GM06990 (cell line): ENCODE measurements at regions not wholly inside any gene's neighbourhood (a gene's known extent, or its start where the extent isn't known, plus 50 kb on each side); places are given as distances from the start of the nearest gene placed in this dataset.

Source experiments
- DNase-seq: peaks from one replicate; pipeline ENCODE4 v3.0.0-alpha.2; 2011; ENCODE audit not compliant: insufficient read length; ENCODE audit errors: extremely low read depth
- H3K27me3 ChIP-seq: replicated peaks from 2 replicates; pipeline ENCODE4 v1.6.0; 2011; ENCODE audit warnings: low read length; ENCODE audit not compliant: control insufficient read depth, insufficient read depth
- H3K36me3 ChIP-seq: 2 replicates; pipeline ENCODE4 v1.5.1; 2011; ENCODE audit warnings: low read length; ENCODE audit not compliant: control insufficient read depth, insufficient read depth
- H3K4me3 ChIP-seq: replicated peaks from 2 replicates; pipeline ENCODE4 v1.5.1; 2011; ENCODE audit warnings: low read depth, mild to moderate bottlenecking, control low read depth, low read length
- CTCF ChIP-seq: IDR thresholded peaks from 2 replicates; pipeline ENCODE4 v1.5.1; 2011; ENCODE audit warnings: low read length, control low read depth, mild to moderate bottlenecking, inconsistent platforms; ENCODE audit not compliant: insufficient read depth, poor library complexity, severe bottlenecking

GRCh38 chr15:58288592-58288991 lies 143.2 kb upstream of the LIPC start:
- no peak for DNase-seq
- no peak for TF ChIP-seq CTCF
- no peaks in the 10 kb centered on the region for H3K36me3 ChIP-seq
- no peak overlapping the region for H3K4me3 ChIP-seq
- H3K27me3 ChIP-seq: no peaks in the 10 kb centered on the region

- no peak for DNase-seq
- no peak for TF ChIP-seq CTCF
- Histone ChIP-seq H3K27me3 (no peaks in the 10 kb centered on the region), H3K4me3 (no peak overlapping the region), H3K36me3 (no peaks in the 10 kb centered on the region)
These were observed 139.9 kb upstream of the LIPC start for GRCh38 chr15:58291848-58292247.

- no peak for DNase-seq
- no peaks in the 10 kb centered on the region for H3K27me3 ChIP-seq
- no peak for TF ChIP-seq CTCF
- H3K4me3 ChIP-seq: no peak overlapping the region
- no peaks in the 10 kb centered on the region for H3K36me3 ChIP-seq
These were observed 139.0 kb upstream of the LIPC start for GRCh38 chr15:58292751-58293175.

DNA sequence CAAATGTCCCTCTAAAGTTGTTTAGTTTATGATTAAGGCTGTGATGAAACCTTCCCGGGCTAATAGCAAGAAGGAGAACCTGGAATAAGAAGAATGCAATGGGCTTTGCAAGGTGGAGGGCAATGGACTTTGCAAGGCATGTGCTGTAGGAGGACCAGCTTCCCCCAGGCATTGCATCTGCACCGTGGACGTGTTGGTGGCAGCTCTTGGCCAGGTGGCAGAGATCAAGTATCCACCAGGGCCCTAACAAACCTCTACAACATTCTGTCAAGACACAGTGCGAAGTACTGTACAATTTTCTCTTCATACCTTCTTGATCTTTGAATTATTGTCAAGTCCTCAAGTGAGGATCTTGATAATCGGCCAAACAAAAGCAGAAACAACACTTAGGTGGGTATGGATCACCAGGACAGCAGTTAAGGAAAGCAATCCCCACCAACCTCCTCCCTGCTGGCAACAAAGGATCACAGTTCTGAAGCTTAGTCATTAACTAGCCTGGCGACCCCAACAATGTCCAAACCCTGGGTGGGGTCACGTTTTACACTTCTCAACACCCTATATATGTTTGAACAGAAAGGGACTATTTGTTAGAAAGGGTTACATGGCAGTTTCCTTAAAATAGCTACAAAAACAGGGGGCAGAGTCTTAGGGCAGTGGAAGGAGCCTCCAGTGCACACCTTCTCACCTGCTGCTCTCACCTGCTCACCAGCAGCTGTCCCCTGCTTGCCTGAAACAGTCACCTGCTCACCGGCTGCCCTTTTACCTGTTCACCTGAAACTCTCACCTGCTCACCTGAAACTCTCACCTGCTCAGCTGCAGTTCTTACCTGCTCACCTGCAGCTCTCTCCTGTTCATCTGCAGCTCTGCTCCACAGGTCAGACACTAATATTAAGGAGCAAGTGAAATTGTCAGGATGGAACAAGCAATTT lies 137.9 kb upstream of the LIPC start:
- no peak for DNase-seq
- no peaks in the 10 kb centered on the region for H3K36me3 ChIP-seq
- no peak overlapping the region for H3K4me3 ChIP-seq
- H3K27me3 ChIP-seq: no peaks in the 10 kb centered on the region
- no peak for TF ChIP-seq CTCF

DNA sequence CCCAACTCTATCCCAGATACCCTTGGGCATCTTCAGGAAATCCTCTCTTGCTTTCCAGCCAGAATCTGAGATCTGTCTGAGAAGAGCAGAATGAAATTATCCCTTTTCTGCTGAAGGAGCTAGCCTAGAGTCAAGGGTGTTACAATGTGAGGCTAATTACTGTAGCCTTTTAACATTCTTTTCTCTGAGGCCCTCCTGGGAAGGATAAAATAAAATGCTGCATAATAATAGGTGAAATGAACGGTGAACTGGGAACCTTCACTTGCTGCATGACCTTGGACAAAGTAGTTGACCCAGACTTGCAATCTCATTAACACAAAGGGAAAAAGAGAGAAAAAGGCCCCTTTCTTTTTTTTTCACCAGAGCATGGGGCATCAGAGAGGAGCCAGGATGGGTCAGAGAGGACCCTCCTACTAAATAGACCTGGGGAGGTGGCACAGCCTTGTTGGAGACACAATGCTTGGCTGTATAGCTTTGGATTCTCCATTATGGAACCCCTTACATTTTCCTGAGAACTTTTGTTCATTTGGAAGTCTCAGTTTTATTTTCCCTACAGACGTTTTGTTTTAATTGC lies 137.0 kb upstream of the LIPC start:
- H3K4me3 ChIP-seq: no peak overlapping the region
- no peaks in the 10 kb centered on the region for H3K27me3 ChIP-seq
- no peak for DNase-seq
- no peak for TF ChIP-seq CTCF
- H3K36me3 ChIP-seq: no peaks in the 10 kb centered on the region
